ENCODE measurements at regions not wholly inside any gene's neighbourhood (a gene's known extent, or its start where the extent isn't known, plus 50 kb on each side); places are given as distances from the start of the nearest gene placed in this dataset.
"Not testable (repeated sequence)": the region's sequence is repeated elsewhere in the genome, so short reads cannot be mapped to it uniquely, and the experiment has no call there.

- CTCF ChIA-PET; DNase-seq; POLR2A ChIA-PET; H3K27ac Mint-ChIP-seq; H3K27me3 Mint-ChIP-seq; ATAC-seq (ENCODE audit: low read depth); intact Hi-C loops (cut with micrococcal nuclease); H3K4me3 Mint-ChIP-seq; H3K9me3 Mint-ChIP-seq; H3K36me3 Mint-ChIP-seq (ENCODE audit: low read depth); H3K4me1 Mint-ChIP-seq: not testable (repeated sequence)
These were observed 93.4 kb upstream of the NBPF11 start for GRCh38 chr1:148245443-148245842.

GRCh38 chr1:148233250-148233649, 81.2 kb upstream of the NBPF11 start:
- intact Hi-C loops (cut with micrococcal nuclease); H3K9me3 Mint-ChIP-seq; ATAC-seq (ENCODE audit: low read depth); H3K4me3 Mint-ChIP-seq; H3K36me3 Mint-ChIP-seq (ENCODE audit: low read depth); CTCF ChIA-PET; DNase-seq; H3K4me1 Mint-ChIP-seq; H3K27me3 Mint-ChIP-seq; POLR2A ChIA-PET; H3K27ac Mint-ChIP-seq: not testable (repeated sequence)

- H3K9me3 Mint-ChIP-seq; ATAC-seq (ENCODE audit: low read depth); H3K4me1 Mint-ChIP-seq; H3K27ac Mint-ChIP-seq; H3K36me3 Mint-ChIP-seq (ENCODE audit: low read depth); POLR2A ChIA-PET; H3K4me3 Mint-ChIP-seq; intact Hi-C loops (cut with micrococcal nuclease); CTCF ChIA-PET; H3K27me3 Mint-ChIP-seq; DNase-seq: not testable (repeated sequence)
These were observed 76.8 kb upstream of the NBPF11 start for GRCh38 chr1:148228846-148229245.

- not testable (repeated sequence) for ATAC-seq (ENCODE audit: low read depth)
These were observed 70.5 kb upstream of the NBPF11 start for GRCh38 chr1:148222399-148223159.

GRCh38 chr1:148221593-148221992, 69.5 kb upstream of the NBPF11 start:
- H3K36me3 Mint-ChIP-seq (ENCODE audit: low read depth); H3K27me3 Mint-ChIP-seq; H3K4me3 Mint-ChIP-seq; H3K4me1 Mint-ChIP-seq; ATAC-seq (ENCODE audit: low read depth); intact Hi-C loops (cut with micrococcal nuclease); CTCF ChIA-PET; H3K27ac Mint-ChIP-seq; H3K9me3 Mint-ChIP-seq; DNase-seq; POLR2A ChIA-PET: not testable (repeated sequence)

More at GRCh38 chr1:148222399-148223159, 70.5 kb upstream of the NBPF11 start:
- H3K4me1 Mint-ChIP-seq; H3K9me3 Mint-ChIP-seq; intact Hi-C loops (cut with micrococcal nuclease); H3K27ac Mint-ChIP-seq; H3K4me3 Mint-ChIP-seq; DNase-seq; H3K27me3 Mint-ChIP-seq; POLR2A ChIA-PET; CTCF ChIA-PET; H3K36me3 Mint-ChIP-seq (ENCODE audit: low read depth): not testable (repeated sequence)

- ATAC-seq (ENCODE audit: low read depth); H3K27me3 Mint-ChIP-seq; H3K9me3 Mint-ChIP-seq; CTCF ChIA-PET; POLR2A ChIA-PET; intact Hi-C loops (cut with micrococcal nuclease); DNase-seq; H3K4me3 Mint-ChIP-seq; H3K4me1 Mint-ChIP-seq; H3K36me3 Mint-ChIP-seq (ENCODE audit: low read depth); H3K27ac Mint-ChIP-seq: not testable (repeated sequence)
These were observed 67.1 kb upstream of the NBPF11 start for GRCh38 chr1:148219229-148219628.

- H3K4me1 Mint-ChIP-seq; ATAC-seq (ENCODE audit: low read depth); H3K4me3 Mint-ChIP-seq; intact Hi-C loops (cut with micrococcal nuclease); POLR2A ChIA-PET; H3K9me3 Mint-ChIP-seq; H3K27me3 Mint-ChIP-seq; CTCF ChIA-PET; H3K27ac Mint-ChIP-seq; H3K36me3 Mint-ChIP-seq (ENCODE audit: low read depth); DNase-seq: not testable (repeated sequence)
These were observed 59.1 kb upstream of the NBPF11 start for GRCh38 chr1:148211191-148211590.

GRCh38 chr1:148210624-148211023, 58.5 kb upstream of the NBPF11 start:
- H3K36me3 Mint-ChIP-seq (ENCODE audit: low read depth); CTCF ChIA-PET; ATAC-seq (ENCODE audit: low read depth); H3K27ac Mint-ChIP-seq; H3K4me3 Mint-ChIP-seq; POLR2A ChIA-PET; DNase-seq; H3K4me1 Mint-ChIP-seq; intact Hi-C loops (cut with micrococcal nuclease); H3K27me3 Mint-ChIP-seq; H3K9me3 Mint-ChIP-seq: not testable (repeated sequence)

GRCh38 chr1:148210166-148210565, 58.1 kb upstream of the NBPF11 start:
- POLR2A ChIA-PET; H3K9me3 Mint-ChIP-seq; intact Hi-C loops (cut with micrococcal nuclease); H3K4me1 Mint-ChIP-seq; H3K27ac Mint-ChIP-seq; ATAC-seq (ENCODE audit: low read depth); H3K4me3 Mint-ChIP-seq; H3K36me3 Mint-ChIP-seq (ENCODE audit: low read depth); H3K27me3 Mint-ChIP-seq; DNase-seq; CTCF ChIA-PET: not testable (repeated sequence)

- POLR2A ChIA-PET; H3K36me3 Mint-ChIP-seq (ENCODE audit: low read depth); CTCF ChIA-PET; DNase-seq; H3K4me3 Mint-ChIP-seq; H3K27me3 Mint-ChIP-seq; H3K4me1 Mint-ChIP-seq; H3K9me3 Mint-ChIP-seq; intact Hi-C loops (cut with micrococcal nuclease); ATAC-seq (ENCODE audit: low read depth); H3K27ac Mint-ChIP-seq: not testable (repeated sequence)
These were observed 49.9 kb upstream of the NBPF11 start for GRCh38 chr1:148202013-148202412.

Measured in activated B cell treated with CpG ODN at 0.5 μM for 24 hours (primary cell).